SK-N-MC (cell line): ENCODE measurements at regions not wholly inside any gene's neighbourhood (a gene's known extent, or its start where the extent isn't known, plus 50 kb on each side); places are given as distances from the start of the nearest gene placed in this dataset.

Source experiments
- DNase-seq: peaks from one replicate; pipeline ENCODE4 v3.0.0-alpha.2; 2011; ENCODE audit warnings: low read depth, low spot score
- H3K27ac ChIP-seq: fragments of 200-600 bp; sonication (generic); 2 replicates; pipeline ENCODE4 v1.5.1; 2016; ENCODE audit warnings: mixed run types
- H3K36me3 ChIP-seq: fragments of 200-600 bp; sonication (generic); 2 replicates; pipeline ENCODE4 v1.6.1; 2017; ENCODE audit warnings: antibody characterized with exemption, low read length, mixed read lengths; ENCODE audit not compliant: insufficient read depth
- H3K4me3 ChIP-seq: fragments of 200-600 bp; sonication (generic); 2 replicates; pipeline ENCODE4 v1.5.1; 2016
- H3K9ac ChIP-seq: fragments of 200-600 bp; sonication (generic); 2 replicates; pipeline ENCODE4 v1.8.0; 2017; ENCODE audit warnings: mixed run types, mixed read lengths; ENCODE audit not compliant: insufficient read length
- H3K9me3 ChIP-seq: fragments of 200-600 bp; sonication (generic); 2 replicates; pipeline ENCODE4 v1.6.1; 2017; ENCODE audit warnings: low read depth, mild to moderate bottlenecking, antibody characterized with exemption, low read length, moderate library complexity, mixed read lengths
- EZH2 ChIP-seq: fragments of 200-600 bp; sonication (generic); IDR thresholded peaks from one replicate; pipeline ENCODE4 v1.6.1; 2017; ENCODE audit warnings: antibody characterized with exemption
- FOXP2 ChIP-seq: optimal IDR thresholded peaks from 2 replicates; pipeline ENCODE3; 2011; ENCODE audit warnings: mild to moderate bottlenecking, moderate library complexity; ENCODE audit not compliant: insufficient read depth; ENCODE audit errors: extremely low read length, control extremely low read depth
- POLR2AphosphoS5 ChIP-seq: IDR thresholded peaks from 2 replicates; pipeline ENCODE4 v1.6.1; 2012; ENCODE audit warnings: mild to moderate bottlenecking, low read depth, low read length, borderline replicate concordance

- no peaks in the 10 kb centered on the region for H3K9me3 ChIP-seq
- TF ChIP-seq POLR2AphosphoS5 (no peak), EZH2 (no peak), FOXP2 (no peak)
- DNase-seq = no peak
- no peak overlapping the region for H3K27ac ChIP-seq
- no peak overlapping the region for H3K4me3 ChIP-seq
- no peaks in the 10 kb centered on the region for H3K36me3 ChIP-seq
- H3K9ac ChIP-seq = no peak overlapping the region
Measured at GRCh38 chr18:78687736-78688135, 291.9 kb upstream of the SALL3 start.

- no peak for TF ChIP-seq EZH2
- no peak for TF ChIP-seq POLR2AphosphoS5
- H3K36me3 ChIP-seq = no peaks in the 10 kb centered on the region
Measured at GRCh38 chr18:78688249-78688648, 291.4 kb upstream of the SALL3 start.

GRCh38 chr18:78688916-78689315 is 290.7 kb upstream of the SALL3 start:
- Histone ChIP-seq H3K27ac (no peak overlapping the region), H3K36me3 (no peaks in the 10 kb centered on the region), H3K4me3 (no peak overlapping the region), H3K9me3 (no peaks in the 10 kb centered on the region), H3K9ac (no peak overlapping the region)
- TF ChIP-seq EZH2 = no peak
- DNase-seq = no peak

More at GRCh38 chr18:78688249-78688648, 291.4 kb upstream of the SALL3 start:
- no peak overlapping the region for H3K4me3 ChIP-seq
- no peak overlapping the region for H3K27ac ChIP-seq
- no peak overlapping the region for H3K9ac ChIP-seq
- DNase-seq = no peak
- H3K9me3 ChIP-seq = no peaks in the 10 kb centered on the region

GRCh38 chr18:78689606-78690005 is 290.0 kb upstream of the SALL3 start:
- DNase-seq = no peak
- no peak for TF ChIP-seq FOXP2
- no peak for TF ChIP-seq POLR2AphosphoS5
- no peak for TF ChIP-seq EZH2
- no peaks in the 10 kb centered on the region for H3K9me3 ChIP-seq

GRCh38 chr18:78692105-78692504 is 287.5 kb upstream of the SALL3 start:
- DNase-seq = no peak
- H3K4me3 ChIP-seq = no peak overlapping the region
- no peaks in the 10 kb centered on the region for H3K36me3 ChIP-seq
- H3K27ac ChIP-seq = no peak overlapping the region
- no peaks in the 10 kb centered on the region for H3K9me3 ChIP-seq
- no peak for TF ChIP-seq EZH2
- no peak for TF ChIP-seq POLR2AphosphoS5
- TF ChIP-seq FOXP2 = no peak
- no peak overlapping the region for H3K9ac ChIP-seq

More at GRCh38 chr18:78689606-78690005, 290.0 kb upstream of the SALL3 start:
- Histone ChIP-seq H3K27ac (no peak overlapping the region), H3K36me3 (no peaks in the 10 kb centered on the region), H3K4me3 (no peak overlapping the region), H3K9ac (no peak overlapping the region)

- no peak for DNase-seq
- no peak overlapping the region for H3K4me3 ChIP-seq
- H3K9me3 ChIP-seq = no peaks in the 10 kb centered on the region
- H3K9ac ChIP-seq = no peak overlapping the region
- H3K36me3 ChIP-seq = no peaks in the 10 kb centered on the region
- no peak overlapping the region for H3K27ac ChIP-seq
- TF ChIP-seq EZH2 (no peak), FOXP2 (no peak), POLR2AphosphoS5 (no peak)
Measured at GRCh38 chr18:78693429-78693828, 286.2 kb upstream of the SALL3 start.

GRCh38 chr18:78696698-78697435 is 282.8 kb upstream of the SALL3 start:
- Histone ChIP-seq H3K9me3 (no peaks in the 10 kb centered on the region), H3K27ac (no peak overlapping the region), H3K4me3 (no peak overlapping the region), H3K9ac (no peak overlapping the region), H3K36me3 (no peaks in the 10 kb centered on the region)
- no peak for TF ChIP-seq POLR2AphosphoS5
- no peak for TF ChIP-seq EZH2
- TF ChIP-seq FOXP2 = no peak
- no peak for DNase-seq

- no peak overlapping the region for H3K4me3 ChIP-seq
Measured at GRCh38 chr18:78697446-78697845, 282.2 kb upstream of the SALL3 start.

GRCh38 chr18:78698914-78699313 is 280.7 kb upstream of the SALL3 start:
- no peak for DNase-seq
- no peak overlapping the region for H3K27ac ChIP-seq
- H3K9ac ChIP-seq = no peak overlapping the region
- TF ChIP-seq POLR2AphosphoS5 (no peak), EZH2 (no peak), FOXP2 (no peak)
- H3K9me3 ChIP-seq = no peaks in the 10 kb centered on the region
- no peak overlapping the region for H3K4me3 ChIP-seq
- H3K36me3 ChIP-seq = no peaks in the 10 kb centered on the region

More at GRCh38 chr18:78697446-78697845, 282.2 kb upstream of the SALL3 start:
- Histone ChIP-seq H3K9ac (no peak overlapping the region), H3K36me3 (no peaks in the 10 kb centered on the region), H3K27ac (no peak overlapping the region), H3K9me3 (no peaks in the 10 kb centered on the region)
- DNase-seq = no peak
- no peak for TF ChIP-seq EZH2
- TF ChIP-seq FOXP2 = no peak
- no peak for TF ChIP-seq POLR2AphosphoS5
